Ascending aorta (tissue), 2 donors: ENCODE measurements at regions not wholly inside any gene's neighbourhood (a gene's known extent, or its start where the extent isn't known, plus 50 kb on each side); places are given as distances from the start of the nearest gene placed in this dataset.
"Not testable (repeated sequence)": the region's sequence is repeated elsewhere in the genome, so short reads cannot be mapped to it uniquely, and the experiment has no call there.

Experiments
- DNase-seq, 2 donors: peaks; one replicate each; pipeline ENCODE4 v3.0.0-alpha.2; 2019; ENCODE audit warnings: low spot score in 2 of 2
- H3K27ac ChIP-seq, 2 donors: fragments of 200-600 bp; sonication (generic); one replicate each; pipeline ENCODE4 v1.5.1; 2016 to 2017; ENCODE audit warnings: mild to moderate bottlenecking in 1 of 2
- H3K27me3 ChIP-seq: fragments of 200-600 bp; sonication (generic); one replicate; pipeline ENCODE4 v1.5.1; 2017
- H3K36me3 ChIP-seq, 2 donors: fragments of 200-600 bp; sonication (generic); one replicate each; pipeline ENCODE4 v1.5.1; 2016
- H3K4me1 ChIP-seq, 2 donors: fragments of 200-600 bp; sonication (generic); one replicate each; pipeline ENCODE4 v1.5.1; 2016 to 2017; ENCODE audit warnings: mild to moderate bottlenecking in 1 of 2
- H3K4me3 ChIP-seq, 2 donors: fragments of 200-600 bp; sonication (generic); one replicate each; pipeline ENCODE4 v1.5.1; 2016 to 2017; ENCODE audit warnings: mild to moderate bottlenecking in 1 of 2
- H3K9me3 ChIP-seq, 2 donors: fragments of 200-600 bp; sonication (generic); one replicate each; pipeline ENCODE4 v1.5.1; 2016
- CTCF ChIP-seq, 3 experiments: fragments of 200-600 bp in 2 of 3; fragments of 450-650 bp in 1 of 3; sonication (generic) in 2 of 3; IDR thresholded peaks; one replicate each; pipeline ENCODE4 v1.5.1; 2016 to 2019; ENCODE audit warnings: antibody characterized with exemption in 3 of 3, mild to moderate bottlenecking in 1 of 3, moderate library complexity in 1 of 3
- intact Hi-C: fragments of 100-400 bp; cut with DNase I; formaldehyde crosslinking; loops from one replicate; pipeline ENCODE4 v1.15.1; 2023

GRCh38 chr2:122328816-122329215, 573.4 kb downstream of the TSN start:
- TF ChIP-seq CTCF (IDR thresholded peaks at IDR 0.05), result no peak
- Histone ChIP-seq H3K9me3 (no peaks in the 10 kb centered on the region), H3K27me3 (no peaks in the 10 kb centered on the region), H3K36me3 (no peaks in the 10 kb centered on the region), H3K27ac (no peak overlapping the region), H3K4me1 (no peaks in the 10 kb centered on the region), H3K4me3 (no peak overlapping the region)
- intact Hi-C loops, result no loop called here
- no peak for DNase-seq

- Histone ChIP-seq H3K36me3 (no peaks in the 10 kb centered on the region), H3K9me3 (no peaks in the 10 kb centered on the region), H3K4me1 (no peaks in the 10 kb centered on the region), H3K4me3 (no peak overlapping the region), H3K27me3 (no peaks in the 10 kb centered on the region), H3K27ac (no peak overlapping the region)
- no peak for DNase-seq
- TF ChIP-seq CTCF (IDR thresholded peaks at IDR 0.05), result no peak
- intact Hi-C loops, result no loop called here
Measured at GRCh38 chr2:122329278-122329677, 573.8 kb downstream of the TSN start.

GRCh38 chr2:122333932-122334331, 578.5 kb downstream of the TSN start:
- no peaks in the 10 kb centered on the region for H3K4me1 ChIP-seq
- no peaks in the 10 kb centered on the region for H3K27me3 ChIP-seq
- no peak overlapping the region for H3K27ac ChIP-seq
- no peak for TF ChIP-seq CTCF (IDR thresholded peaks at IDR 0.05)
- H3K4me3 ChIP-seq, result no peak overlapping the region
- no peak for DNase-seq
- no peaks in the 10 kb centered on the region for H3K36me3 ChIP-seq
- H3K9me3 ChIP-seq, result no peaks in the 10 kb centered on the region
- intact Hi-C loops, result no loop called here

- intact Hi-C loops, result no loop called here
- no peak for DNase-seq
- no peak for TF ChIP-seq CTCF (IDR thresholded peaks at IDR 0.05)
- Histone ChIP-seq H3K9me3 (no peaks in the 10 kb centered on the region), H3K27ac (no peak overlapping the region), H3K4me3 (no peak overlapping the region), H3K4me1 (no peaks in the 10 kb centered on the region), H3K27me3 (no peaks in the 10 kb centered on the region), H3K36me3 (no peaks in the 10 kb centered on the region)
Measured at GRCh38 chr2:122338000-122338399, 582.5 kb downstream of the TSN start.

GRCh38 chr2:122340246-122340645, 584.8 kb downstream of the TSN start:
- TF ChIP-seq CTCF (IDR thresholded peaks at IDR 0.05), result no peak
- Histone ChIP-seq H3K4me1 (no peaks in the 10 kb centered on the region), H3K4me3 (no peak overlapping the region), H3K27me3 (no peaks in the 10 kb centered on the region), H3K36me3 (no peaks in the 10 kb centered on the region), H3K27ac (no peak overlapping the region), H3K9me3 (no peaks in the 10 kb centered on the region)
- intact Hi-C loops, result no loop called here
- DNase-seq, result no peak

GRCh38 chr2:122341007-122341406, 585.6 kb downstream of the TSN start:
- H3K27me3 ChIP-seq, result no peaks in the 10 kb centered on the region
- no peaks in the 10 kb centered on the region for H3K4me1 ChIP-seq
- no peaks in the 10 kb centered on the region for H3K36me3 ChIP-seq
- intact Hi-C loops, result no loop called here
- no peak overlapping the region for H3K27ac ChIP-seq
- no peak overlapping the region for H3K4me3 ChIP-seq
- DNase-seq, result no peak
- H3K9me3 ChIP-seq, result no peaks in the 10 kb centered on the region
- no peak for TF ChIP-seq CTCF (IDR thresholded peaks at IDR 0.05)

- H3K4me1 ChIP-seq, intact Hi-C loops, DNase-seq, H3K36me3 ChIP-seq, H3K9me3 ChIP-seq, H3K27ac ChIP-seq, H3K27me3 ChIP-seq, H3K4me3 ChIP-seq: not testable (repeated sequence)
Measured at GRCh38 chr2:122352151-122352550, 596.7 kb downstream of the TSN start.
